GM23338 (cell line): ENCODE measurements at regions not wholly inside any gene's neighbourhood (a gene's known extent, or its start where the extent isn't known, plus 50 kb on each side); places are given as distances from the start of the nearest gene placed in this dataset.
A peak's percentile ranks its signal among the peaks of the same experiment; 100 is the strongest.

ENCODE experiments used
- ATAC-seq: fragments of 200-7000 bp; cut with Tn5 transposase; 3 replicates; pipeline ENCODE4 v1.9.1; 2020
- DNase-seq: peaks from one replicate; pipeline ENCODE4 v3.0.0-alpha.2; 2015; ENCODE audit warnings: low spot score
- H2AFZ ChIP-seq: fragments of 200-600 bp; sonication (generic); 2 replicates; pipeline ENCODE4 v1.8.0; 2016; ENCODE audit warnings: antibody characterized with exemption, mild to moderate bottlenecking, moderate library complexity
- H3F3A ChIP-seq: fragments of 200-600 bp; sonication (generic); replicated peaks from 2 replicates; pipeline ENCODE4 v1.8.0; 2017; ENCODE audit warnings: antibody characterized with exemption, mixed run types, low read depth
- H3K27ac ChIP-seq: fragments of 200-600 bp; sonication (generic); 2 replicates; pipeline ENCODE4 v1.6.1; 2016; ENCODE audit warnings: low read depth
- H3K27me3 ChIP-seq: fragments of 200-600 bp; sonication (generic); 2 replicates; pipeline ENCODE4 v1.8.0; 2016; ENCODE audit warnings: mild to moderate bottlenecking, mixed run types, moderate library complexity; ENCODE audit not compliant: insufficient read depth
- H3K36me3 ChIP-seq: fragments of 200-600 bp; sonication (generic); 2 replicates; pipeline ENCODE4 v1.8.0; 2016; ENCODE audit warnings: mild to moderate bottlenecking; ENCODE audit not compliant: insufficient read depth
- H3K4me1 ChIP-seq: fragments of 200-600 bp; sonication (generic); 2 replicates; pipeline ENCODE4 v1.8.0; 2016; ENCODE audit warnings: mild to moderate bottlenecking, moderate library complexity; ENCODE audit not compliant: insufficient read depth
- H3K4me2 ChIP-seq: fragments of 200-600 bp; sonication (generic); 2 replicates; pipeline ENCODE4 v1.7.1; 2017; ENCODE audit warnings: mixed run types
- H3K4me3 ChIP-seq: fragments of 200-600 bp; sonication (generic); 2 replicates; pipeline ENCODE4 v1.6.1; 2016; ENCODE audit warnings: mixed run types
- H3K79me2 ChIP-seq: fragments of 200-600 bp; sonication (generic); replicated peaks from 2 replicates; pipeline ENCODE4 v1.8.0; 2017; ENCODE audit warnings: mild to moderate bottlenecking; ENCODE audit not compliant: insufficient read depth
- H3K9me2 ChIP-seq: fragments of 200-600 bp; sonication (generic); 2 replicates; pipeline ENCODE4 v1.8.0; 2017; ENCODE audit not compliant: insufficient read depth
- H4K20me1 ChIP-seq: fragments of 200-600 bp; sonication (generic); replicated peaks from 2 replicates; pipeline ENCODE4 v1.8.0; 2017; ENCODE audit warnings: mild to moderate bottlenecking; ENCODE audit not compliant: insufficient read depth
- H3K27ac Mint-ChIP-seq: 2 replicates; pipeline ENCODE4 v1.8.0; 2020; ENCODE audit warnings: inconsistent platforms, mild to moderate bottlenecking, moderate library complexity, mixed read lengths
- H3K27me3 Mint-ChIP-seq: 3 replicates; pipeline ENCODE4 v1.8.0; 2022; ENCODE audit warnings: low read depth, mild to moderate bottlenecking, moderate library complexity, mixed read lengths, inconsistent platforms; ENCODE audit not compliant: insufficient read depth, poor library complexity
- H3K36me3 Mint-ChIP-seq: 3 replicates; pipeline ENCODE4 v1.8.0; 2021; ENCODE audit warnings: low read depth, mild to moderate bottlenecking, inconsistent platforms, moderate library complexity, mixed read lengths
- H3K4me1 Mint-ChIP-seq: 3 replicates; pipeline ENCODE4 v1.8.0; 2020; ENCODE audit warnings: mild to moderate bottlenecking, inconsistent platforms, mixed read lengths
- H3K4me3 Mint-ChIP-seq: 3 replicates; pipeline ENCODE4 v1.8.0; 2021; ENCODE audit warnings: moderate library complexity, mild to moderate bottlenecking, inconsistent platforms, mixed read lengths
- H3K9me3 Mint-ChIP-seq: 3 replicates; pipeline ENCODE4 v1.8.0; 2020; ENCODE audit warnings: moderate library complexity, mild to moderate bottlenecking, inconsistent platforms, mixed read lengths
- CREB1 ChIP-seq: fragments of 250-450 bp; sonication (Bioruptor Pico); IDR thresholded peaks from 2 replicates; pipeline ENCODE4 v1.5.0; 2020; ENCODE audit warnings: low read depth, mild to moderate bottlenecking, moderate library complexity
- CTCF ChIP-seq, 2 experiments: fragments of 200-600 bp in 1 of 2; sonication (generic) in 1 of 2; conservative IDR thresholded peaks; 2 replicates each; pipeline versions ENCODE4 v1.5.1 to v1.6.1; 2016 to 2017; ENCODE audit warnings: antibody characterized with exemption in 2 of 2, low read depth in 2 of 2, mild to moderate bottlenecking in 2 of 2, moderate library complexity in 1 of 2
- ETS1 ChIP-seq: IDR thresholded peaks from 2 replicates; pipeline ENCODE4 v1.6.1; 2016; ENCODE audit warnings: antibody characterized with exemption
- EZH2 ChIP-seq: fragments of 200-600 bp; sonication (generic); IDR thresholded peaks from one replicate; pipeline ENCODE4 v1.8.0; 2017; ENCODE audit warnings: antibody characterized with exemption, mild to moderate bottlenecking, low read depth; ENCODE audit not compliant: unreplicated experiment
- EZH2phosphoT487 ChIP-seq: fragments of 200-600 bp; sonication (generic); IDR thresholded peaks from one replicate; pipeline ENCODE4 v1.8.1; 2018; ENCODE audit warnings: antibody characterized with exemption; ENCODE audit not compliant: unreplicated experiment
- JUNB ChIP-seq: IDR thresholded peaks from one replicate; pipeline ENCODE4 v1.6.1; 2016; ENCODE audit warnings: antibody characterized with exemption; ENCODE audit not compliant: unreplicated experiment
- NANOG ChIP-seq: IDR thresholded peaks from 2 replicates; pipeline ENCODE4 v1.6.1; 2016; ENCODE audit warnings: antibody characterized with exemption, borderline replicate concordance
- POLR2AphosphoS5 ChIP-seq: IDR thresholded peaks from 2 replicates; pipeline ENCODE4 v1.6.1; 2016; ENCODE audit warnings: antibody characterized with exemption, low read depth
- REST ChIP-seq: IDR thresholded peaks from one replicate; pipeline ENCODE4 v1.6.1; 2018; ENCODE audit warnings: antibody characterized with exemption; ENCODE audit not compliant: unreplicated experiment
- ZNF114 ChIP-seq: fragments of 250-450 bp; sonication (Bioruptor Pico); IDR thresholded peaks from 2 replicates; pipeline ENCODE4 v1.5.0; 2020; ENCODE audit warnings: mild to moderate bottlenecking, moderate library complexity
- ZNF331 ChIP-seq: fragments of 250-450 bp; sonication (Bioruptor Pico); IDR thresholded peaks from 2 replicates; pipeline ENCODE4 v1.5.0; 2020; ENCODE audit warnings: low read depth, mild to moderate bottlenecking, moderate library complexity
- ZNF462 ChIP-seq: fragments of 250-450 bp; sonication (Bioruptor Pico); IDR thresholded peaks from 2 replicates; pipeline ENCODE4 v1.5.0; 2020; ENCODE audit warnings: mild to moderate bottlenecking, moderate library complexity

- ATAC-seq (no peak), DNase-seq (no peak)
- TF ChIP-seq CTCF (conservative IDR thresholded peaks at IDR 0.05; ENCODE audit: low read depth in 2 of 2) = no peak
- TF ChIP-seq CREB1 = no peak
- TF ChIP-seq ZNF462 (CRISPR knock-in tag) = no peak
- no peak for TF ChIP-seq NANOG
- TF ChIP-seq REST = no peak
- no peak for TF ChIP-seq POLR2AphosphoS5
- no peak for TF ChIP-seq ETS1
- TF ChIP-seq ZNF331 (CRISPR knock-in tag) = no peak
- no peak for TF ChIP-seq EZH2
- no peak for TF ChIP-seq ZNF114 (CRISPR knock-in tag)
- no peak for TF ChIP-seq EZH2phosphoT487
- TF ChIP-seq JUNB = no peak
- Mint-ChIP-seq H3K27ac (no peak overlapping the region), H3K4me1 (no peaks in the 10 kb centered on the region), H3K9me3 (no peaks in the 10 kb centered on the region), H3K36me3 (no peaks in the 10 kb centered on the region), H3K27me3 (no peaks in the 10 kb centered on the region), H3K4me3 (no peak overlapping the region)
- Histone ChIP-seq H3K79me2 (no peaks in the 10 kb centered on the region), H3K4me3 (no peak overlapping the region), H3K4me1 (no peaks in the 10 kb centered on the region), H3K27ac (no peak overlapping the region), H4K20me1 (no peaks in the 10 kb centered on the region), H3K9me2 (peaks cover 5% of the 10 kb centered on the region; the same call in 1 of the 2 replicates), H2AFZ (peak overlapping the region; percentile 34; the same call in 1 of the 2 replicates), H3K4me2 (no peak overlapping the region), H3F3A (no peaks in the 10 kb centered on the region), H3K27me3 (no peaks in the 10 kb centered on the region), H3K36me3 (no peaks in the 10 kb centered on the region)
These were observed 359.5 kb upstream of the FAM98A start for GRCh38 chr2:33958591-33958990.
